ENCODE measurements at regions not wholly inside any gene's neighbourhood (a gene's known extent, or its start where the extent isn't known, plus 50 kb on each side); places are given as distances from the start of the nearest gene placed in this dataset.

- DNase-seq (ENCODE audit: low read depth in 1 of 2, low spot score in 1 of 2) = peak in 1 of 2 donors; percentile 78
- Histone ChIP-seq H3K27me3 (no peaks in the 10 kb centered on the region), H3K9me3 (ENCODE audit: low read depth) (no peaks in the 10 kb centered on the region), H3K27ac (no peak overlapping the region), H3K4me1 (ENCODE audit: low read depth) (peaks cover 12% of the 10 kb centered on the region), H3K4me3 (no peak overlapping the region), H3K36me3 (no peaks in the 10 kb centered on the region)
- no peak for TF ChIP-seq CTCF (IDR thresholded peaks at IDR 0.05; ENCODE audit: low read depth, low read length)
These were observed 172.8 kb downstream of the KTN1 start for GRCh38 chr14:55752580-55753390.

- Histone ChIP-seq H3K27me3 (no peaks in the 10 kb centered on the region), H3K4me1 (ENCODE audit: low read depth) (peaks cover 18% of the 10 kb centered on the region), H3K27ac (no peak overlapping the region), H3K9me3 (ENCODE audit: low read depth) (no peaks in the 10 kb centered on the region), H3K4me3 (no peak overlapping the region), H3K36me3 (no peaks in the 10 kb centered on the region)
- DNase-seq (ENCODE audit: low read depth in 1 of 2, low spot score in 1 of 2) = no peak
- no peak for TF ChIP-seq CTCF (IDR thresholded peaks at IDR 0.05; ENCODE audit: low read depth, low read length)
These were observed 174.5 kb downstream of the KTN1 start for GRCh38 chr14:55754471-55754870.

GRCh38 chr14:55754871-55755270 lies 174.9 kb downstream of the KTN1 start:
- Histone ChIP-seq H3K4me1 (ENCODE audit: low read depth) (peaks cover 18% of the 10 kb centered on the region), H3K36me3 (no peaks in the 10 kb centered on the region), H3K27me3 (no peaks in the 10 kb centered on the region), H3K9me3 (ENCODE audit: low read depth) (no peaks in the 10 kb centered on the region), H3K27ac (no peak overlapping the region), H3K4me3 (no peak overlapping the region)
- TF ChIP-seq CTCF (IDR thresholded peaks at IDR 0.05; ENCODE audit: low read depth, low read length) = no peak
- DNase-seq (ENCODE audit: low read depth in 1 of 2, low spot score in 1 of 2) = no peak

GRCh38 chr14:55756078-55756477 lies 176.1 kb downstream of the KTN1 start:
- peaks cover 18% of the 10 kb centered on the region for H3K4me1 ChIP-seq (ENCODE audit: low read depth)

GRCh38 chr14:55756557-55756956 lies 176.6 kb downstream of the KTN1 start:
- Histone ChIP-seq H3K4me1 (ENCODE audit: low read depth) (peaks cover 18% of the 10 kb centered on the region), H3K27me3 (no peaks in the 10 kb centered on the region), H3K36me3 (no peaks in the 10 kb centered on the region), H3K4me3 (no peak overlapping the region), H3K27ac (peak overlapping the region; percentile 19), H3K9me3 (ENCODE audit: low read depth) (no peaks in the 10 kb centered on the region)
- no peak for DNase-seq (ENCODE audit: low read depth in 1 of 2, low spot score in 1 of 2)
- TF ChIP-seq CTCF (IDR thresholded peaks at IDR 0.05; ENCODE audit: low read depth, low read length) = no peak

More at GRCh38 chr14:55756078-55756477, 176.1 kb downstream of the KTN1 start:
- no peaks in the 10 kb centered on the region for H3K9me3 ChIP-seq (ENCODE audit: low read depth)
- DNase-seq (ENCODE audit: low read depth in 1 of 2, low spot score in 1 of 2) = no peak
- no peaks in the 10 kb centered on the region for H3K27me3 ChIP-seq
- no peak overlapping the region for H3K4me3 ChIP-seq
- H3K27ac ChIP-seq = peak overlapping the region; percentile 19
- no peaks in the 10 kb centered on the region for H3K36me3 ChIP-seq
- TF ChIP-seq CTCF (IDR thresholded peaks at IDR 0.05; ENCODE audit: low read depth, low read length) = no peak

Data from cardiac muscle cell (in vitro differentiated cells and primary cell).